ENCODE measurements at regions not wholly inside any gene's neighbourhood (a gene's known extent, or its start where the extent isn't known, plus 50 kb on each side); places are given as distances from the start of the nearest gene placed in this dataset.

- intact Hi-C loops (cut with DNase I) = loop anchor here (2.0 to 10.0 kb wide), 2 partner anchors 14 to 102 kb away; no protein-coding TSS in a partner anchor
- no peak overlapping the region for H3K27ac ChIP-seq
- no peaks in the 10 kb centered on the region for H3K9me3 ChIP-seq
- no peaks in the 10 kb centered on the region for H3K36me3 ChIP-seq (replicated peaks in 1 of 2; ENCODE audit: insufficient read depth in 1 of 2, low read depth in 2 of 2)
- H3K4me3 ChIP-seq = no peak overlapping the region
- 70 to 75% methylated on average over 12 of the region's 12 CpGs for WGBS, 2 donors
- H3K4me1 ChIP-seq = peaks cover 29% of the 10 kb centered on the region
- ATAC-seq = no peak
- no peak for DNase-seq
- TF ChIP-seq POLR2A (IDR thresholded peaks at IDR 0.05) = no peak
- no peak for TF ChIP-seq CTCF (IDR thresholded peaks at IDR 0.05)
- no peaks in the 10 kb centered on the region for H3K27me3 ChIP-seq
Measured at GRCh38 chr13:97112446-97113152, 109.5 kb upstream of the MBNL2 start.

- Histone ChIP-seq H3K36me3 (replicated peaks in 1 of 2; ENCODE audit: insufficient read depth in 1 of 2, low read depth in 2 of 2) (no peaks in the 10 kb centered on the region), H3K4me3 (no peak overlapping the region), H3K27me3 (no peaks in the 10 kb centered on the region), H3K27ac (no peak overlapping the region), H3K9me3 (no peaks in the 10 kb centered on the region), H3K4me1 (peaks cover 29% of the 10 kb centered on the region)
- DNase-seq (peak in 2 of 4 donors; percentile 22 to 49), ATAC-seq (no peak)
- intact Hi-C loops (cut with DNase I) = loop anchor here (2.0 to 10.0 kb wide), 2 partner anchors 13 to 101 kb away; no protein-coding TSS in a partner anchor
- 63 to 65% methylated on average over 7 of the region's 7 CpGs for WGBS, 2 donors
- TF ChIP-seq CTCF (IDR thresholded peaks at IDR 0.05) (no peak), POLR2A (IDR thresholded peaks at IDR 0.05) (no peak)
Measured at GRCh38 chr13:97113231-97114001, 108.7 kb upstream of the MBNL2 start.

GRCh38 chr13:97114651-97115050 is 107.5 kb upstream of the MBNL2 start:
- no peaks in the 10 kb centered on the region for H3K9me3 ChIP-seq
- DNase-seq (no peak), ATAC-seq (no peak)
- 81 to 89% methylated on average over 5 of the region's 5 CpGs for WGBS, 2 donors
- no peaks in the 10 kb centered on the region for H3K27me3 ChIP-seq
- peak overlapping the region in 1 of 4 donors; percentile 43 for H3K27ac ChIP-seq
- no peak overlapping the region for H3K4me3 ChIP-seq
- intact Hi-C loops (cut with DNase I) = loop anchor here (10.0 kb wide), 1 partner anchor 100 kb away; no protein-coding TSS in a partner anchor
- H3K4me1 ChIP-seq = peaks cover 24% of the 10 kb centered on the region
- H3K36me3 ChIP-seq (replicated peaks in 1 of 2; ENCODE audit: insufficient read depth in 1 of 2, low read depth in 2 of 2) = no peaks in the 10 kb centered on the region
- no peak for TF ChIP-seq CTCF (IDR thresholded peaks at IDR 0.05)
- TF ChIP-seq POLR2A (IDR thresholded peaks at IDR 0.05) = no peak

GRCh38 chr13:97116754-97117153 is 105.4 kb upstream of the MBNL2 start:
- Histone ChIP-seq H3K27ac (peak overlapping the region in 2 of 4 donors; percentile 22 to 47), H3K4me3 (no peak overlapping the region), H3K27me3 (no peaks in the 10 kb centered on the region), H3K36me3 (replicated peaks in 1 of 2; ENCODE audit: insufficient read depth in 1 of 2, low read depth in 2 of 2) (no peaks in the 10 kb centered on the region), H3K9me3 (no peaks in the 10 kb centered on the region), H3K4me1 (peaks cover 19% of the 10 kb centered on the region)
- TF ChIP-seq CTCF (IDR thresholded peaks at IDR 0.05) (no peak), POLR2A (IDR thresholded peaks at IDR 0.05) (no peak)
- ATAC-seq (peak; percentile 55), DNase-seq (peak in 1 of 4 donors; percentile 40)
- WGBS, 2 donors = 60 to 67% methylated on average over 1 of the region's 1 CpG
- intact Hi-C loops (cut with DNase I) = loop anchor here (10.0 kb wide), 1 partner anchor 98 kb away; no protein-coding TSS in a partner anchor
